ENCODE measurements at regions not wholly inside any gene's neighbourhood (a gene's known extent, or its start where the extent isn't known, plus 50 kb on each side); places are given as distances from the start of the nearest gene placed in this dataset.

DNA sequence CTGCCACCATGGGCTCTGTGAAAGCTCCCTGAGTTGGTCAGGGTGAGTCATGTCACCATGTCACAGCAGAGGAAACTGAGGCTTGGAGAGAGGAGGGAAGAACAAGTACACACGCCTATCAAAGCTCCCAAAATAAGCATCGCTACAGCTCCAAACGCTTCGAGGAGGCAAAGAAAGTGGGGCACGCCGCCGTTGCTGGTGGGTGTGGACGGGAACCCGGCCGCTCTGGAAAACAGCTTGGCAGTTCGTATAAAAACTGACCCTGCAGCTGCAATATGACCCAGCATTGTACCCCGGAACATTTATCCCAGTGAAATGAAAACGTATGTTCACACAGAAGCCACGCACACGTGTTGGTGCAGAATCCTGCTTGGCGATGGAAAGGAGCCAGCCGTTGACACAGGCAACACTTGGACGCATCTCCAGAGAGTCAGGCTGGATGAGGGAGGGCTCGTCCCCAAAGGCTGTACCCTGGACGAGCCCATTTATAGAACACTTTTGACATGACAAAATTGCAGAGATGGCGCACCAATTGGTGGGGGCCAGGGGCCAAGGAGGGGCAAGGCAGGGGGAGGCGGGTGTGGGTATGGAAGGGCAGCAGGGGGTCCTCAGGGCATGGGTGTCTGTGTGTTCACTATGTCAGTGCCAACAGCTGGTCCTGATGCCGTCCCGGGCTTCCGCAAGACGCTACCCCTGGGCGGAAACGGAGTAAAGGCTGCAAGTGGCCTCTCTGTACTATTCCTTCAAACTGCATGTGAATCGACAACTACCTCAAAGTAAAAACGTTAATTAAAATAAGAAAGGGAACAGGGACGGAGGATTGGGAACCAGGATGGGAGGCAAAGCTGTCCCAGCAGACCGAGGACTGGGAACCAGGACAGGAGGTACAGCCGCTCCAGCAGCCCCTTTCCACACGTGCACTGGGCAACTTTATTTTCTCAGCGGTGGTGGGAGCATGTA, 173.0 kb downstream of the OLFM1 start:
- no peak overlapping the region for H3K27ac ChIP-seq
- TF ChIP-seq, protein P1, sequence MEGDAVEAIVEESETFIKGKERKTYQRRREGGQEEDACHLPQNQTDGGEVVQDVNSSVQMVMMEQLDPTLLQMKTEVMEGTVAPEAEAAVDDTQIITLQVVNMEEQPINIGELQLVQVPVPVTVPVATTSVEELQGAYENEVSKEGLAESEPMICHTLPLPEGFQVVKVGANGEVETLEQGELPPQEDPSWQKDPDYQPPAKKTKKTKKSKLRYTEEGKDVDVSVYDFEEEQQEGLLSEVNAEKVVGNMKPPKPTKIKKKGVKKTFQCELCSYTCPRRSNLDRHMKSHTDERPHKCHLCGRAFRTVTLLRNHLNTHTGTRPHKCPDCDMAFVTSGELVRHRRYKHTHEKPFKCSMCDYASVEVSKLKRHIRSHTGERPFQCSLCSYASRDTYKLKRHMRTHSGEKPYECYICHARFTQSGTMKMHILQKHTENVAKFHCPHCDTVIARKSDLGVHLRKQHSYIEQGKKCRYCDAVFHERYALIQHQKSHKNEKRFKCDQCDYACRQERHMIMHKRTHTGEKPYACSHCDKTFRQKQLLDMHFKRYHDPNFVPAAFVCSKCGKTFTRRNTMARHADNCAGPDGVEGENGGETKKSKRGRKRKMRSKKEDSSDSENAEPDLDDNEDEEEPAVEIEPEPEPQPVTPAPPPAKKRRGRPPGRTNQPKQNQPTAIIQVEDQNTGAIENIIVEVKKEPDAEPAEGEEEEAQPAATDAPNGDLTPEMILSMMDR (IDR thresholded peaks at IDR 0.05): no peak
- no peak overlapping the region for H3K4me3 ChIP-seq
- no peak for DNase-seq (ENCODE audit: low spot score)

GRCh38 chr9:135262248-135262647, 174.8 kb downstream of the OLFM1 start:
- no peak overlapping the region for H3K4me3 ChIP-seq
- TF ChIP-seq, protein P1 (IDR thresholded peaks at IDR 0.05): no peak
- DNase-seq (ENCODE audit: low spot score): no peak
- no peak overlapping the region for H3K27ac ChIP-seq

DNA sequence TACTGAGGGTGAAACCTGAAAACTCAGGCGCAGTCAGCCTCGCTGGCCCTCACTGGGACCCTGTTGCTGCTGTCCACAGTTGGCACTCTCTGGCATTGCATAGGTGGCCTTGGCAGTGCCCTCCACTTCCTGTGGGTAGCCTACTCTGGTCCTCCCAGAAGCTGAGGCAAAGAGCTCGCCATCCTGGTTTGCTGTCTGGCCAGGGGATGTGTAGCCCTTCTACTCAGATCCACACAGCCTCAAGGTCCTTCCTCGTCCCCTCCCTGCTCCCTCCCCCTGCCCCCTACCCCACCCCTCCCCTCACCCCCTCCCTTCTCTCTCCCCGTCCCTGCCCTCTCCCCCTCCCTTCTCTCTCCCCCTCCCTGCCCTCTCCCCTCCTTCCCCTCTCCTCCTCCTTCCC, 176.0 kb downstream of the OLFM1 start:
- TF ChIP-seq, protein P1 (IDR thresholded peaks at IDR 0.05): no peak
- no peak for DNase-seq (ENCODE audit: low spot score)
- Histone ChIP-seq H3K4me3 (no peak overlapping the region), H3K27ac (no peak overlapping the region)

- H3K27ac ChIP-seq: no peak overlapping the region
- TF ChIP-seq, protein P1 (IDR thresholded peaks at IDR 0.05): no peak
Observed at GRCh38 chr9:135265931-135266330, 178.5 kb downstream of the OLFM1 start.

GRCh38 chr9:135267191-135267809, 179.8 kb downstream of the OLFM1 start:
- no peak for DNase-seq (ENCODE audit: low spot score)
- Histone ChIP-seq H3K4me3 (no peak overlapping the region), H3K27ac (no peak overlapping the region)
- TF ChIP-seq, protein P1 (IDR thresholded peaks at IDR 0.05): no peak

More at GRCh38 chr9:135265931-135266330, 178.5 kb downstream of the OLFM1 start:
- DNase-seq (ENCODE audit: low spot score): no peak
- no peak overlapping the region for H3K4me3 ChIP-seq

GRCh38 chr9:135268031-135268430, 180.6 kb downstream of the OLFM1 start:
- no peak for DNase-seq (ENCODE audit: low spot score)
- Histone ChIP-seq H3K27ac (no peak overlapping the region), H3K4me3 (no peak overlapping the region)
- TF ChIP-seq, protein P1 (IDR thresholded peaks at IDR 0.05): no peak

Data from coronary artery (tissue), 2 donors.